HEK293 (cell line): ENCODE measurements at regions not wholly inside any gene's neighbourhood (a gene's known extent, or its start where the extent isn't known, plus 50 kb on each side); places are given as distances from the start of the nearest gene placed in this dataset.

ENCODE experiments used
- ATF2 ChIP-seq: fragments of 450-650 bp; formaldehyde crosslinking; IDR thresholded peaks from 2 replicates; pipeline ENCODE4 v1.5.1; 2016; ENCODE audit warnings: missing biosample characterization, missing genetic modification characterization, low read depth
- EGR2 ChIP-seq: fragments of 450-650 bp; formaldehyde crosslinking; IDR thresholded peaks from 2 replicates; pipeline ENCODE4 v1.5.1; 2016; ENCODE audit warnings: low read depth, missing biosample characterization, missing genetic modification characterization
- ZNF501 ChIP-seq: fragments of 450-650 bp; formaldehyde crosslinking; IDR thresholded peaks from 2 replicates; pipeline ENCODE4 v1.5.1; 2016; ENCODE audit warnings: missing biosample characterization, missing genetic modification characterization
- ZNF514 ChIP-seq: fragments of 450-650 bp; formaldehyde crosslinking; IDR thresholded peaks from 2 replicates; pipeline ENCODE4 v1.5.1; 2016; ENCODE audit warnings: missing biosample characterization, missing genetic modification characterization
- TF ChIP-seq, protein P1 (sequence below): fragments of 450-650 bp; IDR thresholded peaks from 2 replicates; pipeline ENCODE4 v1.5.1; 2018; ENCODE audit warnings: missing biosample characterization, missing genetic modification characterization
- TF ChIP-seq, protein P2 (sequence below): fragments of 450-650 bp; formaldehyde crosslinking; IDR thresholded peaks from 2 replicates; pipeline ENCODE4 v1.5.1; 2016; ENCODE audit warnings: missing biosample characterization, missing genetic modification characterization
- TF ChIP-seq, protein P3 (sequence below): fragments of 450-650 bp; formaldehyde crosslinking; IDR thresholded peaks from 2 replicates; pipeline ENCODE4 v1.5.1; 2016; ENCODE audit warnings: missing biosample characterization, missing genetic modification characterization
- TF ChIP-seq, protein P4 (sequence below): sonication (generic); formaldehyde crosslinking; IDR thresholded peaks from 2 replicates; pipeline ENCODE4 v1.8.1; 2022; ENCODE audit warnings: mild to moderate bottlenecking, moderate library complexity, missing genetic modification reagents
- TF ChIP-seq, protein P5 (sequence below): fragments of 450-650 bp; formaldehyde crosslinking; conservative IDR thresholded peaks from 2 replicates; pipeline ENCODE4 v1.5.1; 2016; ENCODE audit warnings: low read depth, missing biosample characterization, missing genetic modification characterization

- TF ChIP-seq, protein P1, sequence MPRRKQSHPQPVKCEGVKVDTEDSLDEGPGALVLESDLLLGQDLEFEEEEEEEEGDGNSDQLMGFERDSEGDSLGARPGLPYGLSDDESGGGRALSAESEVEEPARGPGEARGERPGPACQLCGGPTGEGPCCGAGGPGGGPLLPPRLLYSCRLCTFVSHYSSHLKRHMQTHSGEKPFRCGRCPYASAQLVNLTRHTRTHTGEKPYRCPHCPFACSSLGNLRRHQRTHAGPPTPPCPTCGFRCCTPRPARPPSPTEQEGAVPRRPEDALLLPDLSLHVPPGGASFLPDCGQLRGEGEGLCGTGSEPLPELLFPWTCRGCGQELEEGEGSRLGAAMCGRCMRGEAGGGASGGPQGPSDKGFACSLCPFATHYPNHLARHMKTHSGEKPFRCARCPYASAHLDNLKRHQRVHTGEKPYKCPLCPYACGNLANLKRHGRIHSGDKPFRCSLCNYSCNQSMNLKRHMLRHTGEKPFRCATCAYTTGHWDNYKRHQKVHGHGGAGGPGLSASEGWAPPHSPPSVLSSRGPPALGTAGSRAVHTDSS, result no peak
- TF ChIP-seq ZNF514 (tag by site-specific recombination) (no peak), ATF2 (tag by site-specific recombination) (no peak), ZNF501 (no peak), EGR2 (tag by site-specific recombination) (no peak)
- TF ChIP-seq, protein P2, sequence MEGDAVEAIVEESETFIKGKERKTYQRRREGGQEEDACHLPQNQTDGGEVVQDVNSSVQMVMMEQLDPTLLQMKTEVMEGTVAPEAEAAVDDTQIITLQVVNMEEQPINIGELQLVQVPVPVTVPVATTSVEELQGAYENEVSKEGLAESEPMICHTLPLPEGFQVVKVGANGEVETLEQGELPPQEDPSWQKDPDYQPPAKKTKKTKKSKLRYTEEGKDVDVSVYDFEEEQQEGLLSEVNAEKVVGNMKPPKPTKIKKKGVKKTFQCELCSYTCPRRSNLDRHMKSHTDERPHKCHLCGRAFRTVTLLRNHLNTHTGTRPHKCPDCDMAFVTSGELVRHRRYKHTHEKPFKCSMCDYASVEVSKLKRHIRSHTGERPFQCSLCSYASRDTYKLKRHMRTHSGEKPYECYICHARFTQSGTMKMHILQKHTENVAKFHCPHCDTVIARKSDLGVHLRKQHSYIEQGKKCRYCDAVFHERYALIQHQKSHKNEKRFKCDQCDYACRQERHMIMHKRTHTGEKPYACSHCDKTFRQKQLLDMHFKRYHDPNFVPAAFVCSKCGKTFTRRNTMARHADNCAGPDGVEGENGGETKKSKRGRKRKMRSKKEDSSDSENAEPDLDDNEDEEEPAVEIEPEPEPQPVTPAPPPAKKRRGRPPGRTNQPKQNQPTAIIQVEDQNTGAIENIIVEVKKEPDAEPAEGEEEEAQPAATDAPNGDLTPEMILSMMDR (tag by site-specific recombination), result no peak
- TF ChIP-seq, protein P3, sequence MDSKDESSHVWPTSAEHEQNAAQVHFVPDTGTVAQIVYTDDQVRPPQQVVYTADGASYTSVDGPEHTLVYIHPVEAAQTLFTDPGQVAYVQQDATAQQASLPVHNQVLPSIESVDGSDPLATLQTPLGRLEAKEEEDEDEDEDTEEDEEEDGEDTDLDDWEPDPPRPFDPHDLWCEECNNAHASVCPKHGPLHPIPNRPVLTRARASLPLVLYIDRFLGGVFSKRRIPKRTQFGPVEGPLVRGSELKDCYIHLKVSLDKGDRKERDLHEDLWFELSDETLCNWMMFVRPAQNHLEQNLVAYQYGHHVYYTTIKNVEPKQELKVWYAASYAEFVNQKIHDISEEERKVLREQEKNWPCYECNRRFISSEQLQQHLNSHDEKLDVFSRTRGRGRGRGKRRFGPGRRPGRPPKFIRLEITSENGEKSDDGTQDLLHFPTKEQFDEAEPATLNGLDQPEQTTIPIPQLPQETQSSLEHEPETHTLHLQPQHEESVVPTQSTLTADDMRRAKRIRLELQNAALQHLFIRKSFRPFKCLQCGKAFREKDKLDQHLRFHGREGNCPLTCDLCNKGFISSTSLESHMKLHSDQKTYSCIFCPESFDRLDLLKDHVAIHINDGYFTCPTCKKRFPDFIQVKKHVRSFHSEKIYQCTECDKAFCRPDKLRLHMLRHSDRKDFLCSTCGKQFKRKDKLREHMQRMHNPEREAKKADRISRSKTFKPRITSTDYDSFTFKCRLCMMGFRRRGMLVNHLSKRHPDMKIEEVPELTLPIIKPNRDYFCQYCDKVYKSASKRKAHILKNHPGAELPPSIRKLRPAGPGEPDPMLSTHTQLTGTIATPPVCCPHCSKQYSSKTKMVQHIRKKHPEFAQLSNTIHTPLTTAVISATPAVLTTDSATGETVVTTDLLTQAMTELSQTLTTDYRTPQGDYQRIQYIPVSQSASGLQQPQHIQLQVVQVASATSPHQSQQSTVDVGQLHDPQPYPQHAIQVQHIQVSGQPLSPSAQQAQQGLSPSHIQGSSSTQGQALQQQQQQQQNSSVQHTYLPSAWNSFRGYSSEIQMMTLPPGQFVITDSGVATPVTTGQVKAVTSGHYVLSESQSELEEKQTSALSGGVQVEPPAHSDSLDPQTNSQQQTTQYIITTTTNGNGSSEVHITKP, result no peak
- TF ChIP-seq, protein P4, sequence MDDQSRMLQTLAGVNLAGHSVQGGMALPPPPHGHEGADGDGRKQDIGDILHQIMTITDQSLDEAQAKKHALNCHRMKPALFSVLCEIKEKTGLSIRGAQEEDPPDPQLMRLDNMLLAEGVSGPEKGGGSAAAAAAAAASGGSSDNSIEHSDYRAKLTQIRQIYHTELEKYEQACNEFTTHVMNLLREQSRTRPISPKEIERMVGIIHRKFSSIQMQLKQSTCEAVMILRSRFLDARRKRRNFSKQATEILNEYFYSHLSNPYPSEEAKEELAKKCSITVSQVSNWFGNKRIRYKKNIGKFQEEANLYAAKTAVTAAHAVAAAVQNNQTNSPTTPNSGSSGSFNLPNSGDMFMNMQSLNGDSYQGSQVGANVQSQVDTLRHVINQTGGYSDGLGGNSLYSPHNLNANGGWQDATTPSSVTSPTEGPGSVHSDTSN (CRISPR knock-in tag), result no peak
- TF ChIP-seq, protein P5, sequence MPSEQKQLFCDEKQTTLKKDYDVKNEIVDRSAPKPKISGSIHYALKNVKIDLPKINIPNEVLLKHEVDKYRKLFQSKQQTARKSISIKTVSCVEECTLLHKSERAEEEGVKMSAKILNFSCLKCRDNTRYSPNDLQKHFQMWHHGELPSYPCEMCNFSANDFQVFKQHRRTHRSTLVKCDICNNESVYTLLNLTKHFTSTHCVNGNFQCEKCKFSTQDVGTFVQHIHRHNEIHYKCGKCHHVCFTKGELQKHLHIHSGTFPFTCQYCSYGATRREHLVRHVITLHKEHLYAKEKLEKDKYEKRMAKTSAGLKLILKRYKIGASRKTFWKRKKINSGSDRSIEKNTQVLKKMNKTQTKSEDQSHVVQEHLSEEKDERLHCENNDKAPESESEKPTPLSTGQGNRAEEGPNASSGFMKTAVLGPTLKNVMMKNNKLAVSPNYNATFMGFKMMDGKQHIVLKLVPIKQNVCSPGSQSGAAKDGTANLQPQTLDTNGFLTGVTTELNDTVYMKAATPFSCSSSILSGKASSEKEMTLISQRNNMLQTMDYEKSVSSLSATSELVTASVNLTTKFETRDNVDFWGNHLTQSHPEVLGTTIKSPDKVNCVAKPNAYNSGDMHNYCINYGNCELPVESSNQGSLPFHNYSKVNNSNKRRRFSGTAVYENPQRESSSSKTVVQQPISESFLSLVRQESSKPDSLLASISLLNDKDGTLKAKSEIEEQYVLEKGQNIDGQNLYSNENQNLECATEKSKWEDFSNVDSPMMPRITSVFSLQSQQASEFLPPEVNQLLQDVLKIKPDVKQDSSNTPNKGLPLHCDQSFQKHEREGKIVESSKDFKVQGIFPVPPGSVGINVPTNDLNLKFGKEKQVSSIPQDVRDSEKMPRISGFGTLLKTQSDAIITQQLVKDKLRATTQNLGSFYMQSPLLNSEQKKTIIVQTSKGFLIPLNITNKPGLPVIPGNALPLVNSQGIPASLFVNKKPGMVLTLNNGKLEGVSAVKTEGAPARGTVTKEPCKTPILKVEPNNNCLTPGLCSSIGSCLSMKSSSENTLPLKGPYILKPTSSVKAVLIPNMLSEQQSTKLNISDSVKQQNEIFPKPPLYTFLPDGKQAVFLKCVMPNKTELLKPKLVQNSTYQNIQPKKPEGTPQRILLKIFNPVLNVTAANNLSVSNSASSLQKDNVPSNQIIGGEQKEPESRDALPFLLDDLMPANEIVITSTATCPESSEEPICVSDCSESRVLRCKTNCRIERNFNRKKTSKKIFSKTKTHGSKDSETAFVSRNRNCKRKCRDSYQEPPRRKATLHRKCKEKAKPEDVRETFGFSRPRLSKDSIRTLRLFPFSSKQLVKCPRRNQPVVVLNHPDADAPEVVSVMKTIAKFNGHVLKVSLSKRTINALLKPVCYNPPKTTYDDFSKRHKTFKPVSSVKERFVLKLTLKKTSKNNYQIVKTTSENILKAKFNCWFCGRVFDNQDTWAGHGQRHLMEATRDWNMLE (tag by site-specific recombination), result no peak
Observed at GRCh38 chr20:20765696-20766365, 53.4 kb upstream of the RALGAPA2 start.
